ENCODE measurements at regions not wholly inside any gene's neighbourhood (a gene's known extent, or its start where the extent isn't known, plus 50 kb on each side); places are given as distances from the start of the nearest gene placed in this dataset.

DNA sequence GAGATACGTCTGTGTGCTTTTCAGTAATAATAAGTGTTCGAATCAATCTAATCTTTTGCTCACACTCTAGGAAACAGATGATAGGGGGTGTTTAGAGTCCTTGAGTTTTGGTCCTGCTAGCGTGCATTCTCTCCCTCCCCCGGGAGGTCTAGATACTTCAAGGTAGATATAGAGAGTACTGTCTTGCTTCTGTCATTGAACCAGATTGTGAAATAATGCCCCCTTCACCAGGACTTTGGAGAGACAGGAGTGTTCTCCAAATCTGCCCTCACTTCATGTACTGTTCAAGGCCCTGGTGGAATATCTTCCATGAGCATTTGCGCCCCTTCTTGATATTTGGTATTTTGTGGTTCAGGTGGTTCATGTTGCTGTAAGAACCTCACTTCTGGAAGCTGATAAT is 59.4 kb upstream of the MGAT5 start:
- Mint-ChIP-seq H3K36me3 (ENCODE audit: low read depth) (peaks cover 15% of the 10 kb centered on the region), H3K27me3 (no peaks in the 10 kb centered on the region), H3K4me1 (peaks cover 71% of the 10 kb centered on the region), H3K9me3 (no peaks in the 10 kb centered on the region), H3K27ac (peak overlapping the region; percentile 39), H3K4me3 (no peak overlapping the region)
- TF ChIP-seq, protein P1, sequence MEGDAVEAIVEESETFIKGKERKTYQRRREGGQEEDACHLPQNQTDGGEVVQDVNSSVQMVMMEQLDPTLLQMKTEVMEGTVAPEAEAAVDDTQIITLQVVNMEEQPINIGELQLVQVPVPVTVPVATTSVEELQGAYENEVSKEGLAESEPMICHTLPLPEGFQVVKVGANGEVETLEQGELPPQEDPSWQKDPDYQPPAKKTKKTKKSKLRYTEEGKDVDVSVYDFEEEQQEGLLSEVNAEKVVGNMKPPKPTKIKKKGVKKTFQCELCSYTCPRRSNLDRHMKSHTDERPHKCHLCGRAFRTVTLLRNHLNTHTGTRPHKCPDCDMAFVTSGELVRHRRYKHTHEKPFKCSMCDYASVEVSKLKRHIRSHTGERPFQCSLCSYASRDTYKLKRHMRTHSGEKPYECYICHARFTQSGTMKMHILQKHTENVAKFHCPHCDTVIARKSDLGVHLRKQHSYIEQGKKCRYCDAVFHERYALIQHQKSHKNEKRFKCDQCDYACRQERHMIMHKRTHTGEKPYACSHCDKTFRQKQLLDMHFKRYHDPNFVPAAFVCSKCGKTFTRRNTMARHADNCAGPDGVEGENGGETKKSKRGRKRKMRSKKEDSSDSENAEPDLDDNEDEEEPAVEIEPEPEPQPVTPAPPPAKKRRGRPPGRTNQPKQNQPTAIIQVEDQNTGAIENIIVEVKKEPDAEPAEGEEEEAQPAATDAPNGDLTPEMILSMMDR (IDR thresholded peaks at IDR 0.05) = no peak
- DNase-seq (no peak), ATAC-seq (ENCODE audit: low read depth) (no peak)
- ChIA-PET POLR2A (no interaction called here), CTCF (no interaction called here)
- intact Hi-C loops (cut with micrococcal nuclease) = loop anchor here (1.0 kb wide), 1 partner anchor 13 kb away; no protein-coding TSS in a partner anchor

DNA sequence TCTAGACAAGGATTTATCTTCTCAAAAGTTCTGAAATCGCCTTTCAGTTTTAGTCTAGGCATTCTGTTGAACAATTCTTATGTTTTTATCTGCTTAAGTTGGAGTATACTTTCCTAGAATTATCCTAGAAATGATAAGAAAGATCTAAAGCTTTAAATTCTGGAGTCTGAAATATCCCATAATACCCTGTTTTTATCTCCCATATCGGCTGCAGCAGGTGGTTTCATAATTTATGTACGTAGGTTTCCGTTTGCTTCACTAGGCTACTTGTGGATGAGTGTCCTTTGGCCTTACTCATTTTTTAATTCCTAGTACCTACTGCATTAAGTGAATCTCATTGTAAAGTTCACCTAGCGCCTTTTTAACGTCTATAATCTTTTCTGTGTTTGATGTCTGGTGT is 58.5 kb upstream of the MGAT5 start:
- POLR2A ChIA-PET = interaction anchor here (1.5 kb wide), 1 partner anchor 11 kb away, joined by 4 read pairs; no protein-coding TSS in a partner anchor
- Mint-ChIP-seq H3K27me3 (no peaks in the 10 kb centered on the region), H3K27ac (peak overlapping the region; percentile 67), H3K9me3 (no peaks in the 10 kb centered on the region), H3K36me3 (ENCODE audit: low read depth) (peaks cover 9% of the 10 kb centered on the region), H3K4me3 (no peak overlapping the region), H3K4me1 (peaks cover 70% of the 10 kb centered on the region)
- intact Hi-C loops (cut with micrococcal nuclease) = no loop called here
- CTCF ChIA-PET = no interaction called here
- DNase-seq = no peak
- ATAC-seq (ENCODE audit: low read depth) = no peak
- TF ChIP-seq, protein P1 (IDR thresholded peaks at IDR 0.05) = no peak

DNA sequence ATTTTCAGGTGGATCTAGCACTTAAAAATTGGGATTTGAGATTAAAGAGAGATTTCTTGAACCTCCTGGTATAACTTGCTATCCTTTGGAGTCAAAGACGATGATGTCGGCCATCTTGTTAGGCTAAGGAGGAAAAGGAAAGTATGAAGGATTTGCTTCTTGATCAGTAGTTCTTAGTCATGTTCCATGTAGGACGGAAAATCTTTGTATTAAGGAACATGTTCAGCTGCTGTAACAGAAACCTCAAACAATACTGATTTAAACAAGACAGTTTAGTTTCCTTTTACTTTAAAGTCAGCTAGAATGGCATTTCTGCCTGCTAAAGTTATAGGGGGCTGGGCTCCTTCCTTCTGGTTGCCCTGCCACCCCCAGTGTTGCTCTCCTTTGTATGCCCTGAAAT is 56.4 kb upstream of the MGAT5 start:
- no peaks in the 10 kb centered on the region for H3K9me3 Mint-ChIP-seq
- TF ChIP-seq, protein P1 (IDR thresholded peaks at IDR 0.05) = no peak
- DNase-seq = no peak
- peaks cover 2% of the 10 kb centered on the region for H3K36me3 Mint-ChIP-seq (ENCODE audit: low read depth)
- H3K4me1 Mint-ChIP-seq = peaks cover 84% of the 10 kb centered on the region
- H3K4me3 Mint-ChIP-seq = no peak overlapping the region
- ChIA-PET POLR2A (interaction anchor here (0.6 to 1.3 kb wide), 2 partner anchors 8 to 85 kb away, joined by 4 to 5 read pairs; no protein-coding TSS in a partner anchor), CTCF (interaction anchor here (1.1 to 3.9 kb wide), 4 partner anchors 9 to 48 kb away, joined by 3 to 27 read pairs (median 8); no protein-coding TSS in a partner anchor)
- no peak for ATAC-seq (ENCODE audit: low read depth)
- H3K27me3 Mint-ChIP-seq = no peaks in the 10 kb centered on the region
- H3K27ac Mint-ChIP-seq = peak overlapping the region; percentile 60
- intact Hi-C loops (cut with micrococcal nuclease) = no loop called here

DNA sequence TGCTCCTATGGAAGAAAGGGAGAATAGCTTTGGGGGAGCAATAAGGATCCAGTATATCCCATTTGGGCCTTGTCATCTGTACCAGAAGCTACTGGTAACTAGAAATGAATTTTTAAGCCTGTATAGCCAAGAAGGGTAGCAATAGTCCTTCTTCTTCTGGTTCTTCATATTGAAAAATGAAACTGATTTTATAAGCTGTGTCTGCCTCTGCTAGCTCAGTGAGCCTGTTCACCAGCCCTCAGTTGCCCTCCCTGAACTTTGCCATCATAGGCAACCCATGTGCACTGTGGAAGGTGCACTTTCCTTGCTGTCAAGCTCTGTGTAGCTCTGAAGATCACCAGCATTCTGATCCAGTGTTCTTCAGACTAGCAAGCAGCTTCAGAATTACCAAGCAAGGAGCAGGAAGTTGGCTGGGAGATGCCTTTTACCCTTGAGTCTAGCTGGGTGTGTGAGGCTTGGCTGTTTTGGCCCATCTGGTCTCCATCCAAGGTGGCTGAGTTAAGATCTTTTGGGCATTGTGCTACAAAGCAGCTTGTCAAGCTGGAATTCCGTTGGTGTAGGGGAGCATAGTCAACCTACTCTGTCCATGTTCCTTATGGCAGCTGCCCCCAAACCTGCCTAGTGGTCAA is 55.8 kb upstream of the MGAT5 start:
- peak; percentile 25 for ATAC-seq (ENCODE audit: low read depth)
- no peaks in the 10 kb centered on the region for H3K27me3 Mint-ChIP-seq
- POLR2A ChIA-PET = interaction anchor here (0.6 to 1.3 kb wide), 2 partner anchors 8 kb away, joined by 5 to 6 read pairs; no protein-coding TSS in a partner anchor
- DNase-seq = no peak
- peak overlapping the region; percentile 53 for H3K4me3 Mint-ChIP-seq
- intact Hi-C loops (cut with micrococcal nuclease) = no loop called here
- CTCF ChIA-PET = interaction anchor here (1.1 to 3.9 kb wide), 8 partner anchors 9 to 78 kb away, joined by 3 to 27 read pairs (median 3); no protein-coding TSS in a partner anchor
- H3K36me3 Mint-ChIP-seq (ENCODE audit: low read depth) = peaks cover 2% of the 10 kb centered on the region
- H3K4me1 Mint-ChIP-seq = peaks cover 87% of the 10 kb centered on the region
- H3K9me3 Mint-ChIP-seq = no peaks in the 10 kb centered on the region
- TF ChIP-seq, protein P1 (IDR thresholded peaks at IDR 0.05) = no peak
- peak overlapping the region; percentile 60 for H3K27ac Mint-ChIP-seq

DNA sequence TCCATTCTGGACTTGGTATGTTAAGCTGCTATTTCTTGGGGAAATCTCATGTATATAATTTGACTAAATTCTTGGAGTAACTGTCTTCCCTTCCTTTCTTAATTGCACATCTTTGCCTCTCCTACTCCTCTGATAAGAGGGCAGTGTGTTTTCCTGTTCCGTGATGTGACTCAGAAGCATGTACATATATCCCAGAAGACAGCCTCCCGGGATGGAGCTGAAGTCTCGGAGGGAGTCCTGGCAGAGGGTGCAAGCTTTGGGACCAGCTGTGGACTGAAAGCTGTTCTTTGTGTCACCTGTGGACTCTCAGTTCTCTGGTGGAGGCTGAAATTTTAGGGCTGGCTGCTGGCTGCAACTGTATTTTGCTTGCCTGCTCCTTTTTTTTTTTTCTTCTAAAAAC is 54.7 kb upstream of the MGAT5 start:
- no peak overlapping the region for H3K4me3 Mint-ChIP-seq
- no peak for DNase-seq
- CTCF ChIA-PET = interaction anchor here (1.2 to 3.9 kb wide), 6 partner anchors 8 to 79 kb away, joined by 3 to 27 read pairs (median 3); no protein-coding TSS in a partner anchor
- peaks cover 2% of the 10 kb centered on the region for H3K36me3 Mint-ChIP-seq (ENCODE audit: low read depth)
- no peaks in the 10 kb centered on the region for H3K9me3 Mint-ChIP-seq
- POLR2A ChIA-PET = interaction anchor here (0.9 to 1.6 kb wide), 2 partner anchors 9 to 39 kb away, joined by 4 to 5 read pairs; no protein-coding TSS in a partner anchor
- H3K27ac Mint-ChIP-seq = peak overlapping the region; percentile 68
- no peak for ATAC-seq (ENCODE audit: low read depth)
- peaks cover 81% of the 10 kb centered on the region for H3K4me1 Mint-ChIP-seq
- TF ChIP-seq, protein P1 (IDR thresholded peaks at IDR 0.05) = no peak
- H3K27me3 Mint-ChIP-seq = no peaks in the 10 kb centered on the region
- intact Hi-C loops (cut with micrococcal nuclease) = no loop called here

Data from activated B cell treated with CpG ODN at 0.5 μM for 24 hours (primary cell).